HEK293 (cell line): ENCODE measurements at regions not wholly inside any gene's neighbourhood (a gene's known extent, or its start where the extent isn't known, plus 50 kb on each side); places are given as distances from the start of the nearest gene placed in this dataset.

Experiments used
- CTCF ChIP-seq: fragments of 450-650 bp; formaldehyde crosslinking; IDR thresholded peaks from 2 replicates; pipeline ENCODE4 v1.5.1; 2016; ENCODE audit warnings: missing biosample characterization, missing genetic modification characterization
- ELK4 ChIP-seq: IDR thresholded peaks from 2 replicates; pipeline ENCODE4 v1.6.1; 2011; ENCODE audit warnings: mild to moderate bottlenecking, low read depth, low read length, borderline replicate concordance
- PBX3 ChIP-seq: sonication (generic); formaldehyde crosslinking; IDR thresholded peaks from 2 replicates; pipeline ENCODE4 v1.8.1; 2022; ENCODE audit warnings: mild to moderate bottlenecking, moderate library complexity, missing genetic modification reagents
- SCRT2 ChIP-seq: fragments of 450-650 bp; formaldehyde crosslinking; IDR thresholded peaks from 2 replicates; pipeline ENCODE4 v1.5.1; 2016; ENCODE audit warnings: missing biosample characterization, missing genetic modification characterization
- ZBTB1 ChIP-seq: fragments of 450-650 bp; formaldehyde crosslinking; IDR thresholded peaks from 2 replicates; pipeline ENCODE4 v1.5.1; 2016; ENCODE audit warnings: missing biosample characterization, missing genetic modification characterization
- ZNF174 ChIP-seq: fragments of 450-650 bp; formaldehyde crosslinking; IDR thresholded peaks from 2 replicates; pipeline ENCODE4 v1.5.0; 2017; ENCODE audit warnings: missing biosample characterization, mild to moderate bottlenecking, missing genetic modification characterization
- ZNF280D ChIP-seq: fragments of 450-650 bp; formaldehyde crosslinking; IDR thresholded peaks from 2 replicates; pipeline ENCODE4 v1.5.1; 2016; ENCODE audit warnings: missing biosample characterization, missing genetic modification characterization
- ZNF416 ChIP-seq: fragments of 450-650 bp; formaldehyde crosslinking; IDR thresholded peaks from 2 replicates; pipeline ENCODE4 v1.5.1; 2016; ENCODE audit warnings: missing biosample characterization, missing genetic modification characterization
- ZNF670 ChIP-seq: fragments of 450-650 bp; formaldehyde crosslinking; IDR thresholded peaks from 2 replicates; pipeline ENCODE4 v1.5.1; 2016; ENCODE audit warnings: missing biosample characterization, missing genetic modification characterization, low read depth
- ZSCAN30 ChIP-seq: fragments of 450-650 bp; IDR thresholded peaks from 2 replicates; pipeline ENCODE4 v1.5.1; 2018; ENCODE audit warnings: missing biosample characterization, mild to moderate bottlenecking, missing genetic modification characterization, moderate library complexity

GRCh38 chr11:92432515-92432914 is 207.9 kb downstream of the FAT3 start:
- TF ChIP-seq ELK4 (no peak), CTCF (tag by site-specific recombination) (no peak), ZNF280D (no peak), ZNF416 (no peak), PBX3 (CRISPR knock-in tag) (no peak), ZSCAN30 (tag by site-specific recombination) (no peak), SCRT2 (tag by site-specific recombination) (no peak), ZBTB1 (no peak), ZNF670 (no peak), ZNF174 (no peak)
